IMR-90 (cell line): ENCODE measurements at regions not wholly inside any gene's neighbourhood (a gene's known extent, or its start where the extent isn't known, plus 50 kb on each side); places are given as distances from the start of the nearest gene placed in this dataset.
A peak's percentile ranks its signal among the peaks of the same experiment; 100 is the strongest.

Source experiments
- ATAC-seq: fragments of 200-7000 bp; cut with Tn5 transposase; 2 replicates; pipeline ENCODE4 v1.9.1; 2020; ENCODE audit warnings: low read depth, mild to moderate bottlenecking, moderate library complexity
- BruUV-seq: library from RNA; stranded (reverse); fragments of 400-500 nt; replicated peaks from 2 replicates; lab custom pipeline; 2021; lab: Mats Ljungman, UMichigan
- CTCF ChIA-PET: fragments of 300-600 bp; formaldehyde crosslinking; extraction: SDS; loops from one replicate; lab custom pipeline; 2021; ENCODE audit warnings: antibody characterized with exemption; lab: Yijun Ruan, JAX
- POLR2A ChIA-PET: fragments of 300-600 bp; sonication (Branson Sonifier 250); formaldehyde crosslinking; loops from one replicate; lab custom pipeline; 2022; ENCODE audit warnings: antibody characterized with exemption; ENCODE audit not compliant: unreplicated experiment; lab: Charles Lee
- DNase-seq: peaks from one replicate; pipeline ENCODE4 v3.0.0; 2013
- H2AFZ ChIP-seq: replicated peaks from 2 replicates; pipeline ENCODE3; 2013; ENCODE audit warnings: low read length, mild to moderate bottlenecking; ENCODE audit not compliant: poor library complexity
- H2AK5ac ChIP-seq: 2 replicates; pipeline ENCODE4 v1.6.1; 2013; ENCODE audit warnings: low read depth, low read length, inconsistent platforms
- H2AK9ac ChIP-seq: replicated peaks from 2 replicates; pipeline ENCODE3; 2013; ENCODE audit warnings: mild to moderate bottlenecking, low read depth, low read length, moderate library complexity; ENCODE audit not compliant: poor library complexity
- H2BK120ac ChIP-seq: 2 replicates; pipeline ENCODE4 v1.6.1; 2013; ENCODE audit warnings: low read depth, low read length, inconsistent platforms
- H2BK15ac ChIP-seq: 3 replicates; pipeline ENCODE4 v1.6.1; 2013; ENCODE audit warnings: low read depth, low read length, inconsistent platforms
- H2BK20ac ChIP-seq: 2 replicates; pipeline ENCODE4 v1.6.1; 2013; ENCODE audit warnings: low read depth, mild to moderate bottlenecking, inconsistent platforms, low read length, moderate library complexity
- H2BK5ac ChIP-seq: 2 replicates; pipeline ENCODE4 v1.6.1; 2013; ENCODE audit warnings: mild to moderate bottlenecking, low read depth, low read length, inconsistent platforms; ENCODE audit not compliant: poor library complexity, severe bottlenecking
- H3K14ac ChIP-seq: replicated peaks from 2 replicates; pipeline ENCODE4 v1.6.1; 2013; ENCODE audit warnings: low read depth, low read length, inconsistent platforms
- H3K18ac ChIP-seq: 2 replicates; pipeline ENCODE4 v1.6.1; 2013; ENCODE audit warnings: low read depth, low read length, control low read depth
- H3K23ac ChIP-seq: 2 replicates; pipeline ENCODE4 v1.6.1; 2013; ENCODE audit warnings: low read depth, low read length, inconsistent platforms
- H3K27ac ChIP-seq: 2 replicates; pipeline ENCODE4 v1.5.1; 2013; ENCODE audit warnings: mild to moderate bottlenecking, control low read depth, low read length; ENCODE audit not compliant: insufficient read depth
- H3K27me3 ChIP-seq: 2 replicates; pipeline ENCODE4 v1.6.1; 2013; ENCODE audit warnings: low read length; ENCODE audit not compliant: control insufficient read depth, insufficient read depth
- H3K36me3 ChIP-seq: 2 replicates; pipeline ENCODE4 v1.6.1; 2013; ENCODE audit warnings: low read length, mixed read lengths; ENCODE audit not compliant: control insufficient read depth, insufficient read depth
- H3K4ac ChIP-seq: 2 replicates; pipeline ENCODE4 v1.6.1; 2013; ENCODE audit warnings: low read depth, low read length, inconsistent platforms
- H3K4me1 ChIP-seq: 2 replicates; pipeline ENCODE4 v1.6.1; 2013; ENCODE audit warnings: low read length, mixed read lengths; ENCODE audit not compliant: control insufficient read depth, insufficient read depth
- H3K4me2 ChIP-seq: 2 replicates; pipeline ENCODE4 v1.6.1; 2013; ENCODE audit warnings: low read depth, mild to moderate bottlenecking, control low read depth, low read length, moderate library complexity
- H3K4me3 ChIP-seq: 2 replicates; pipeline ENCODE4 v1.5.1; 2013; ENCODE audit warnings: low read depth, mild to moderate bottlenecking, control low read depth, low read length, moderate library complexity; ENCODE audit not compliant: insufficient read depth
- H3K56ac ChIP-seq: 2 replicates; pipeline ENCODE4 v1.6.1; 2013; ENCODE audit warnings: low read length, inconsistent platforms; ENCODE audit not compliant: insufficient read depth; ENCODE audit errors: extremely low read depth
- H3K79me1 ChIP-seq, 2 experiments: 2 replicates each; pipeline ENCODE4 v1.6.1; 2013; ENCODE audit warnings: low read length in 2 of 2, inconsistent platforms in 1 of 2, low read depth in 1 of 2
- H3K9ac ChIP-seq: 2 replicates; pipeline ENCODE4 v1.6.1; 2013; ENCODE audit warnings: low read depth, low read length, control low read depth
- H3K9me1 ChIP-seq: 2 replicates; pipeline ENCODE4 v1.6.1; 2013; ENCODE audit warnings: low read length, inconsistent platforms; ENCODE audit not compliant: insufficient read depth
- H3K9me3 ChIP-seq: 2 replicates; pipeline ENCODE4 v1.6.1; 2013; ENCODE audit warnings: low read length; ENCODE audit not compliant: control insufficient read depth, insufficient read depth
- H4K20me1 ChIP-seq: 2 replicates; pipeline ENCODE4 v1.6.1; 2013; ENCODE audit warnings: low read length, inconsistent platforms; ENCODE audit not compliant: insufficient read depth
- H4K5ac ChIP-seq: 2 replicates; pipeline ENCODE4 v1.6.1; 2013; ENCODE audit warnings: mild to moderate bottlenecking, low read depth, low read length, control low read depth
- H4K8ac ChIP-seq, 2 experiments: 2 replicates each; pipeline ENCODE4 v1.6.1; 2013; ENCODE audit warnings: low read depth in 2 of 2, low read length in 2 of 2, control low read depth in 1 of 2, inconsistent platforms in 1 of 2
- H4K91ac ChIP-seq: 2 replicates; pipeline ENCODE4 v1.6.1; 2013; ENCODE audit warnings: low read depth, low read length, inconsistent platforms; ENCODE audit not compliant: insufficient read depth
- FOS ChIP-seq: fragments of 150-350 bp; IDR thresholded peaks from 2 replicates; pipeline ENCODE4 v1.6.1; 2016; ENCODE audit warnings: low read depth, low read length
- MAFK ChIP-seq: IDR thresholded peaks from 2 replicates; pipeline ENCODE4 v1.6.1; 2012; ENCODE audit warnings: low read depth, low read length, improper control_type of control experiment
- WGBS, 2 experiments: methylation state at CpG; one replicate each; pipeline versions ENCODE4 v1.1.5 to v1.1.7; 2013; ENCODE audit warnings: missing lambda C conversion rate in 2 of 2; ENCODE audit not compliant: insufficient read length in 1 of 2; ENCODE audit errors: extremely low coverage in 2 of 2; 5-methylcytosine and 5-hydroxymethylcytosine counted together
- dilution Hi-C: fragments of 300-500 bp; cut with HindIII; formaldehyde crosslinking; loops from one replicate; pipeline ENCODE4 v1.14.3; 2018; ENCODE audit warnings: low sequenced_read_pairs; ENCODE audit not compliant: unreplicated experiment
- in situ Hi-C: fragments of 300-500 bp; cut with MboI; formaldehyde crosslinking; loops from 3 replicates; pipeline ENCODE4 v1.14.3; 2019; ENCODE audit warnings: low sequenced_read_pairs, inconsistent platforms, mixed read lengths
- intact Hi-C: fragments of 100-400 bp; cut with micrococcal nuclease; formaldehyde crosslinking; loops from 2 replicates; pipeline ENCODE4 v1.10.0; 2022

- Histone ChIP-seq H3K9me1 (no peaks in the 10 kb centered on the region), H2AFZ (no peak overlapping the region), H3K9ac (no peak overlapping the region), H2BK20ac (peak overlapping the region; percentile 69), H3K9me3 (peaks cover 4% of the 10 kb centered on the region; the same call in 1 of the 2 replicates), H3K4me3 (no peak overlapping the region), H3K79me1 (no peaks in the 10 kb centered on the region), H3K36me3 (no peaks in the 10 kb centered on the region), H4K91ac (peak overlapping the region; percentile 31; the same call in 1 of the 2 replicates), H3K14ac (peak overlapping the region; percentile 46; the same call in 1 of the 2 replicates), H4K20me1 (no peaks in the 10 kb centered on the region), H2AK5ac (peak overlapping the region; percentile 61), H3K56ac (no peak overlapping the region), H2BK15ac (peak overlapping the region; percentile 87), H4K8ac (peak overlapping the region in 1 of 2 experiments; percentile 53; a peak in 1 of 4 replicates), H2BK5ac (no peak overlapping the region), H3K4ac (peak overlapping the region; percentile 46), H3K4me2 (no peak overlapping the region), H3K4me1 (no peaks in the 10 kb centered on the region; the same call in 1 of the 2 replicates), H3K23ac (no peak overlapping the region), H3K27ac (no peak overlapping the region), H2AK9ac (peak overlapping the region; percentile 3), H3K27me3 (no peaks in the 10 kb centered on the region), H2BK120ac (peak overlapping the region; percentile 32; the same call in 1 of the 2 replicates), H3K18ac (peak overlapping the region; percentile 60; the same call in 1 of the 2 replicates), H4K5ac (no peak overlapping the region; the same call in 1 of the 2 replicates)
- intact Hi-C loops = loop anchor here (5.0 kb wide), 4 partner anchors 258 to 862 kb away; partner anchors contain the start of gene ADAMTS5
- no CpG with 5 or more reads among the region's 7 CpGs for WGBS, 2 experiments
- ATAC-seq (no peak), DNase-seq (no peak)
- in situ Hi-C loops = no loop called here
- dilution Hi-C loops = no loop called here
- POLR2A ChIA-PET = no interaction called here
- no TSS peak for BruUV-seq
- CTCF ChIA-PET = interaction anchor here (1.4 kb wide), 1 partner anchor 30 kb away, joined by 3 read pairs; no protein-coding TSS in a partner anchor
- TF ChIP-seq FOS = no peak
- TF ChIP-seq MAFK = no peak
Measured at GRCh38 chr21:27475363-27475955, 508.6 kb upstream of the ADAMTS5 start.
